ES-I3 (cell line): ENCODE measurements at regions not wholly inside any gene's neighbourhood (a gene's known extent, or its start where the extent isn't known, plus 50 kb on each side); places are given as distances from the start of the nearest gene placed in this dataset.
"Not testable (repeated sequence)": the region's sequence is repeated elsewhere in the genome, so short reads cannot be mapped to it uniquely, and the experiment has no call there.

Experiments used
- H3K36me3 ChIP-seq: 2 replicates; pipeline ENCODE4 v1.6.1; 2013; ENCODE audit warnings: mild to moderate bottlenecking, low read length, control low read depth, moderate library complexity; ENCODE audit not compliant: insufficient read depth
- H3K4me1 ChIP-seq: 2 replicates; pipeline ENCODE4 v1.6.1; 2013; ENCODE audit warnings: mild to moderate bottlenecking, control low read depth, low read length; ENCODE audit not compliant: insufficient read depth
- H3K9ac ChIP-seq: 2 replicates; pipeline ENCODE4 v1.6.1; 2013; ENCODE audit warnings: low read depth, mild to moderate bottlenecking, low read length, moderate library complexity
- H3K9me3 ChIP-seq: 2 replicates; pipeline ENCODE4 v1.6.1; 2013; ENCODE audit warnings: mild to moderate bottlenecking, low read length, moderate library complexity; ENCODE audit not compliant: control insufficient read depth, insufficient read depth

GRCh38 chr9:42307449-42307848 is 124.0 kb downstream of the SPATA31A6 start:
- not testable (repeated sequence) for H3K9ac ChIP-seq, H3K36me3 ChIP-seq, H3K4me1 ChIP-seq, H3K9me3 ChIP-seq

GRCh38 chr9:42310972-42311371 is 127.5 kb downstream of the SPATA31A6 start:
- not testable (repeated sequence) for H3K36me3 ChIP-seq, H3K9ac ChIP-seq, H3K9me3 ChIP-seq, H3K4me1 ChIP-seq

GRCh38 chr9:42316026-42316425 is 132.6 kb downstream of the SPATA31A6 start:
- not testable (repeated sequence) for H3K9ac ChIP-seq, H3K4me1 ChIP-seq, H3K9me3 ChIP-seq, H3K36me3 ChIP-seq

- H3K36me3 ChIP-seq, H3K9ac ChIP-seq, H3K9me3 ChIP-seq, H3K4me1 ChIP-seq: not testable (repeated sequence)
These were observed 134.2 kb downstream of the SPATA31A6 start for GRCh38 chr9:42317677-42318076.

- H3K9ac ChIP-seq, H3K36me3 ChIP-seq, H3K9me3 ChIP-seq, H3K4me1 ChIP-seq: not testable (repeated sequence)
These were observed 139.8 kb downstream of the SPATA31A6 start for GRCh38 chr9:42323084-42323809.

- H3K36me3 ChIP-seq, H3K9ac ChIP-seq, H3K4me1 ChIP-seq, H3K9me3 ChIP-seq: not testable (repeated sequence)
These were observed 141.7 kb downstream of the SPATA31A6 start for GRCh38 chr9:42325142-42325541.

- H3K9ac ChIP-seq, H3K9me3 ChIP-seq, H3K36me3 ChIP-seq, H3K4me1 ChIP-seq: not testable (repeated sequence)
These were observed 142.1 kb downstream of the SPATA31A6 start for GRCh38 chr9:42325561-42325960.

GRCh38 chr9:42326482-42326881 is 143.0 kb downstream of the SPATA31A6 start:
- H3K4me1 ChIP-seq, H3K9ac ChIP-seq, H3K36me3 ChIP-seq, H3K9me3 ChIP-seq: not testable (repeated sequence)

GRCh38 chr9:42335342-42335741 is 151.9 kb downstream of the SPATA31A6 start:
- not testable (repeated sequence) for H3K4me1 ChIP-seq, H3K9ac ChIP-seq, H3K9me3 ChIP-seq, H3K36me3 ChIP-seq

- H3K9me3 ChIP-seq, H3K36me3 ChIP-seq, H3K4me1 ChIP-seq, H3K9ac ChIP-seq: not testable (repeated sequence)
These were observed 152.7 kb downstream of the SPATA31A6 start for GRCh38 chr9:42335984-42336657.

GRCh38 chr9:42338275-42338674 is 154.8 kb downstream of the SPATA31A6 start:
- H3K9me3 ChIP-seq, H3K4me1 ChIP-seq, H3K36me3 ChIP-seq, H3K9ac ChIP-seq: not testable (repeated sequence)

GRCh38 chr9:42339671-42340434 is 156.4 kb downstream of the SPATA31A6 start:
- not testable (repeated sequence) for H3K4me1 ChIP-seq, H3K36me3 ChIP-seq, H3K9ac ChIP-seq, H3K9me3 ChIP-seq

GRCh38 chr9:42340435-42340723 is 156.9 kb downstream of the SPATA31A6 start:
- not testable (repeated sequence) for H3K4me1 ChIP-seq, H3K9ac ChIP-seq, H3K9me3 ChIP-seq, H3K36me3 ChIP-seq

- H3K4me1 ChIP-seq, H3K36me3 ChIP-seq, H3K9me3 ChIP-seq, H3K9ac ChIP-seq: not testable (repeated sequence)
These were observed 158.4 kb downstream of the SPATA31A6 start for GRCh38 chr9:42341860-42342259.

- H3K9ac ChIP-seq, H3K36me3 ChIP-seq, H3K9me3 ChIP-seq, H3K4me1 ChIP-seq: not testable (repeated sequence)
These were observed 158.8 kb downstream of the SPATA31A6 start for GRCh38 chr9:42342297-42342696.
